NCI-H1092 (cell line): ENCODE measurements at regions not wholly inside any gene's neighbourhood (a gene's known extent, or its start where the extent isn't known, plus 50 kb on each side); places are given as distances from the start of the nearest gene placed in this dataset.

Experiments used
- DNase-seq: peaks from one replicate; lab custom pipeline; 2025; lab: John Stamatoyannopoulos, UW

GRCh38 chr11:109749476-109749875 is 327.5 kb downstream of the C11orf87 start:
- no peak for DNase-seq

DNA sequence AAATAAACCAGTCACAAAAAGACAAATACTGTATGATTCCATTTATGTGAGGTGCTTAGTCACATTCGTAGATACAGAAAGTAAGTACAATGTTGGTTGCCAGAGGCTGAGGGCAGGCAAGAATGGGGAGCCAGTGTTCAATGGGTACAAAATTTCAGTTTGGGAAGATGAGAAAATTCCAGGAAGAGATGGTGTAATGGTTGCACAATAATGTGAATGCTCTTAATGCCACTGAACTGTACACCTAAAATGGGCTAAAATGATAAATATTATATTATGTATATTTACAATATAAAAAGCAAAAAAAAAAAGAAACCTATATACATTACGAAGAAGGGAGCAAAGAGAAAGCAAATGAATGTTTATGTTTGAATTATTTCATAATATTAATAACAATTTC is 329.0 kb downstream of the C11orf87 start:
- DNase-seq = no peak

DNA sequence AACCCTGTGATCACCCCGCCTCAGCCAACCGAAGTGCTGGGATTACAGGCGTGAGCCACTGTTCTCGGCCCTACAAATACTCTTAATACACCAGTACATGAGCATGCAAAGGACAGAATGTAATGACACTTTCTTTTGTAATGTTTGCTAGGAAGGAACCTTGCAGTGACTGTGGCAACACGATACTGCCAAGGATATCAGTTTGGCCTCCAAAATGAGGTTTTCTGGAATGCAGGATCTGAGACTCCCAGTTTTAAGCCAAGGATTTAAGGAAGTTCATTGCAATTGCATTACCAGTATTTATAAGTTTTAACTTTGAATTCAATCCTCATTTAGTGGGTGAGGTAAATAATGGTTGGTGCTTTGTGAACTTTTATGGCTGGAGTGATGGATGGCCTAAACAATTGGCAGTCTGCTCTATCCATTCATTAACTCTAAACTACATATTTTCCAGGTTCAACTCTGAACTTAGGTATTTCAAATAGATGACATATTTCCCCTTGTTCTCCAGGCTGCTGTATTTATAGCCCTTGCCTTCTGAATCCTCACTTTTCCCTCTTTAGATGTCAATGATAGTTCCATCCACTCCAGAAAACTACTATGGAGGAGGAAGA is 330.3 kb downstream of the C11orf87 start:
- DNase-seq = no peak

DNA sequence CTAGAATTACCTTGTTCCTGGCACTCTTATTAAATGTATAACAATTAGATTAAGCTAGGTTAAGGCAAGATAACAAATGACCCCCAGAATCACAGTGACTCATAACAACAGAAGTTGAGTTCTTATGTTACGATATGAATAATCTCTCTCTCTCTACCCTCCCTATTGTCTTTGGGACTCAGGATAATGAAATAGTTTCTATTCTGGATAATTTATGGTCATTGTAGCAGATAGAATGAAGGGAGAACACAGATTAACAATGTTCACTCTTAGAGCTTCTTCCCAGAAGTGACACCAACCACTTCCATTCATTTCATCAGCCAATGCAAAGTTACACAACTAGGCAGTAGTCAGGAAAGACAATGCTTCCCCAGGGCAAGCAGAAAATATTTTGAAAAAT is 334.5 kb downstream of the C11orf87 start:
- no peak for DNase-seq

GRCh38 chr11:109756951-109757350 is 335.0 kb downstream of the C11orf87 start:
- no peak for DNase-seq

GRCh38 chr11:109762546-109762945 is 330.6 kb upstream of the ZC3H12C start:
- DNase-seq = no peak

- no peak for DNase-seq
These were observed 327.4 kb upstream of the ZC3H12C start for GRCh38 chr11:109765709-109766311.

GRCh38 chr11:109769858-109770257 is 323.3 kb upstream of the ZC3H12C start:
- DNase-seq = no peak

- no peak for DNase-seq
These were observed 322.9 kb upstream of the ZC3H12C start for GRCh38 chr11:109770323-109770722.

DNA sequence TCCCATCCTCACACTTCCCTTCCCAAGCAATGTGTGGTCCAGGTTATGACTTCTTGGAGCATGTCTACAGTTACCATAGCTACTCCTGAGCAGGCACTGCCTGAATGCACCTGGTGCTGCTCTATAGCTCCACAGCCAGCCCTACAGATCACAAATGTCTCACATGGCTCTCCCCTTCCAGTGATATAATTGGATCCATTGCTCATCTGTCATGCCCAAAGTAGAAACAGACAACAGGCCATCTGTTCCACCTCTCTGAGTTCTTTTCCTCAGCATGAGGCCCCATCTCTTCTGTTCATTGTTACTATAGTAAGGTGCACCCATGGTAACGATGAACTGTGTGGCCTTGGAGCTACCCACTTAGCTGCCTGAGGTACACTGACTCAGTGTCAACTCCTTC is 320.3 kb upstream of the ZC3H12C start:
- peak; percentile 64 for DNase-seq

GRCh38 chr11:109775686-109776085 is 317.5 kb upstream of the ZC3H12C start:
- DNase-seq = no peak

DNA sequence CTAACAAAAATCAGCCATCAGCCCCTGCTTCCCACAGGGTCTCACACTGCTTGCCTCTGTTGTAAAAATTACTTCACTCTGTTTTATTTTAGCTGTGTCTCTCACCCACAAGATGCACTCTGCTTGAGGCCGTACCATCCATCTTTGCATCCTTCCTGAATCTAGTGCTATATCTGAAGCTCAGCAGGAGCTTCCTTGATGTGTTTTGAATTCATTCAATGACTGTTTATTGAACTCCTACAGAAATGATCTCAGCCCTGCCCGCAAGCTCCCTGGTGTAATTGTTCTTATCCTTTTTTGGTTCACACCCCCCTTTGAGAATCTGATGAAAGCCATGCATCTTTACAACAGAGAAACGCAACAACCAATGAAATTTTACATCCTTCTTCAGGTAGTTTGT is 310.2 kb upstream of the ZC3H12C start:
- no peak for DNase-seq

GRCh38 chr11:109783840-109784239 is 309.4 kb upstream of the ZC3H12C start:
- DNase-seq = no peak

DNA sequence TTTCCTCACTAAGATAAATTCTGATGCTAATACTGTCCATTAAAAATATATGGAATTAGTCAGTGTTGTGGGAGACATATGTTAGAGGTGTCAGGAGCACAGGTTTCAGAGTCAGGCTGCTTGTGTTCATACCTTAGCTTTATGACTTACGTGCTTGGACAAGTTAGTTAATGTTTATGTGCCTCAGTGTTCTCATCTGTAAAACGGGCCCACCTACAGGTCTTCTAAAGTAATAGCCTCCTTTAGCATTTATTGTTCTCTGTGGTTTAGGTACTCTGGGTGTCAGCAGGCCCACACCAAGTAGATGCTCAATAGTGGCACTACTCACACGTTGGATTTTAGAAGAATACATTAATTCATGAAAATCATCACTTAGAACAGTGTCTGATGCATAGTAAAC is 308.7 kb upstream of the ZC3H12C start:
- no peak for DNase-seq

DNA sequence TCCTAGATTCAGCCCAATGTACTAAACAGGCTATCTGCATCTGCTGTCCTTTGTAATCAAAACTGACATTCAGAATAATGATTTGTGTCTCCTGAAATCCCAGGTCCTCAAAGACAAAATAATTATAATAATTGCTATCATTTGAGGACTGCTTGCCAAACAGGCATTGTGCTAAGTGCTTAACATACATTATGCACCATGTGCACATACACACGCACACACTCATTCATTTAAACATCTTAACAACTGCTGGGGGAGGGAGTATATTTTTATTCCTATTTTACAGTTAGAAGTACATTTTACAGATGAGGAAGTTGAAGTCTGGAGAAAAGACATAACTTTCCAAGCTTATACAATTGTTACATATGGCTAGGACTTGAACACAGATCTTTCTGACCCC is 308.0 kb upstream of the ZC3H12C start:
- peak; percentile 32 for DNase-seq

DNA sequence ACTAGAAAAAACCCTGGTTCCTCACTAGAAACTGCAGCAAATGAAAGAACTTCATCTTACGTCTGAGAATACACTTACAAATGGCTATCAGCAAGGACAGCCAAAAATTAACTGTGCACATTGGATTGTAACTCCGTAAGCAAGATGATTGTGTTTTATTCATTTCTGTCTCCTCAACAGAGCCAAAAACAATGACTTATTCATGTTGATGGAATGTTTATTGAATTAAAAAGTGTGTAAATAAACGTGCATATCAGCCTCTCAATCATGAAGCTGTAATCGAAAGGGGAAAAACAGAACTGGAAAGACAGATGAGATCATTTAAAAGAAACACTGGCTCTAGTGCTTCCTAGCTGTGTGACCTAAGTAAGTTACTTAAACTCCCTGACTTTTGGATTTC is 307.5 kb upstream of the ZC3H12C start:
- DNase-seq = no peak

DNA sequence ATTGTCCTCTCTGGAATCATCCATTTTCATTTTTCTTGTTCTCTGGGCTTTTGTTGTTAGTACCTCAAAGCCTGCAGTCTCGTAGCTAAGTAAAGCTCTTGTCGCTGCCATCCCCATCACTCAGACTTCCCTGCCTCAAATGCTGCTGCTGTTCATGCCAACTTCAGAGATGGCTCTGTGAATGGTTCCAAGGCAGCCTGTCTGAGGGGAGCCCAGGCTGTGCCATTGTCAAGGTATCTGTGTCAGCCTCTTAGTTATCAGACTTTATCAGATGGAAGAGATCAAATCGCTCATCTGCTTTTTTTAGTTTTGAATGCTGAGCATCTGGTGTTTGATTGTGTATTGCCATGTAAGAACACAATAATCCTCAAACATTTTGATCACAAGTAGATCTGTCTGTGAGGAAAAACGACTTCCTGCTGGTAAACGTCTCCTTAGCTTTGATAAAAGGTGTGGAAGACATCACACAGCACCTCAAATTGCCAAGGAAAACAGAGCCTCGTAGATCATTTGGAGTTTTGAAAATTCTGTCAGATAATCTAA is 304.2 kb upstream of the ZC3H12C start:
- DNase-seq = no peak

DNA sequence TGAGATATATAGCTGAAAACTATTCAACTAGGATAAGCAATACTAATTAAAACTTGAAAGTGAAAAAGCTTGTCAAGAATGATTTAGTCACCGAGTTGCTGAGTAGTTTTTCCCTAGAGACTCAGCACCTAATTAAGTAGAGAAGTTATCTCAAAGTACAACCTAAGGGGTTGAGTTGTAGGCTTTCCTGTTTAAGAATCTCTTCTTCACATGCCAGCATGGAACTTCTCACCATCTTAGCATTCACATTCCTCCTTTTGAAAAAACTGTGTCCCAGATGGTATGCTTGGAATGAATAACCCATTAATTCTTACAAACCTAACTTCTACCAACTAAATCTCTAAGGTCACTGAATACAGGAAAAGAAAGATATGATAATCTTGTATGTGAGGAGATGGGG is 303.3 kb upstream of the ZC3H12C start:
- DNase-seq = no peak

DNA sequence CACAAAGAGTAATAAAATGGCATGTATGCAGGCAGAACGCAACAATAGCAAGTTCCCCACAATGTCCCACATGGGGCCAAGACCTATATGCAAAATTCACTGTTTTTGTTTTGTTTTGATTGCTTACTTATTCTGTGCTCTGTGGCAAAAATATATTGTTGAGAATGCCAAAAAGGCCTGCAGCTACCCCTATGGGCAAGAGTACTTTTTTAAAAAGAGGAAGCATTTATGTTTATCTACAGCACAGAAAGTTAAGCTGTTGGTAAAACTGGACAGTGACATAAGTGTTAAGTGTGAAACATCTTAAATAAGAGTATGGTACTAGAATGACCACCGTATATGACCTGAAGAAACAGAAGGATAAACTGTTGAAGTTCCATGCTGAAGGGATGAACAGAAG is 301.9 kb upstream of the ZC3H12C start:
- DNase-seq = no peak

GRCh38 chr11:109794501-109794900 is 298.7 kb upstream of the ZC3H12C start:
- DNase-seq = no peak

DNA sequence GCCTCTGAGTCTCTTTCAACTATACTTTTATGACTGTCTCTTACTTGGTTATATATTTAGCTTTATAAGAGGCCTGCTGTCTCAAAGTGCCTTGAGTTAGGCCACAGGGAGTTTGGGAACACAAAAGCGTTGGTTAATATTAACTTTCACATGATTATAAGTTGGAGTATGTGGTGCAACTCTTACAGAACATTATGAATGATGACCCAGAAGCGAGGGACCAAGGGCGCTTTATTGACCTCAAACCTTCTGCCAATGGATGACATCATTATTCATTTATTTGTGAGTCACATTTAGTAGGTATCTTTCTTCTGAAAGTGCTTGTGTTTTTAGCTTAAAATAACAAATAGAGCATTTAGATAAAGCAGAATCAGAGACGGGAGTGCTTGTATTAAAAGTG is 298.0 kb upstream of the ZC3H12C start:
- DNase-seq = no peak

DNA sequence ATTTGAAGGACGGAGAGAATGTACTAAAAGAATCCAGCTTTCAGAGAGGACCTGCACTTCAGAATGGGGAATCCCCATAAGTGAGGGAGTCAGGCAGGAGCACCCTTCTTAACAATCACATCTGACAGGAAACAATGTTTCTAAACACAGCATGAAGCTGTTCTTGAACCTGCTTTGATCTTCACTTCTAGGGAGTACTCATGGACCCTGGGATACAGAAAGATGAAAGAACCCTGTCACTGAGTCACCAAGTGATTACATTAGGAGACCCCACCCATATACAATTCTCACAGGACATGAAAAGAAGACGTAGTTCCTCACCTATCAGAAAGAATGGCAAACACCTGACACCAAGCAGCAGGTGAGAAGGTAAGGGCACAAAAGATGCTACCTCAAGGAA is 296.9 kb upstream of the ZC3H12C start:
- DNase-seq = no peak

DNA sequence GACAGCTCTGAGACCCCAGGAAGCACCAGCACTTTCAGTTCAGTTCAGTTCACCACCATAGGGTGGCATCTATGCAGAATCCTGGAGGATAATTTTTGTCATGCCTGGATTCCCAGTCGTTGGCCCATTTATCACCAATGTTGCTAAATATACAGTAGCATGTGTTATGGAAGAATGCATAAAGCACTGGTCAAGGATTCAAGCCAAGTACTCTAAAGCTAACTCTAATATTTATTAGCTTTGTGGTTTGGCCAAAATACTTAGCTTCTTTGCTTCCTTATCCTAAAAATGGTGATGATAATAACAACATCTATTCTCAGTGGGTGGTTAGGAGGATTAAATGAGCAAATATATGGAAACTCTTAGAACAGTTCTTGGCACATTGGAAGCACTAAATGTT is 294.7 kb upstream of the ZC3H12C start:
- DNase-seq = no peak

GRCh38 chr11:109799604-109800003 is 293.6 kb upstream of the ZC3H12C start:
- no peak for DNase-seq
